GM21717 (cell line): ENCODE measurements at regions not wholly inside any gene's neighbourhood (a gene's known extent, or its start where the extent isn't known, plus 50 kb on each side); places are given as distances from the start of the nearest gene placed in this dataset.

Experiments used
- ATAC-seq: cut with Tn5 transposase; IDR thresholded peaks from one replicate; pipeline ENCODE4 v1.9.1; 2021; ENCODE audit warnings: mild to moderate bottlenecking, moderate library complexity; ENCODE audit not compliant: unreplicated experiment

- ATAC-seq = no peak
Measured at GRCh38 chr18:34590503-34590902, 119.6 kb upstream of the DTNA start.

DNA sequence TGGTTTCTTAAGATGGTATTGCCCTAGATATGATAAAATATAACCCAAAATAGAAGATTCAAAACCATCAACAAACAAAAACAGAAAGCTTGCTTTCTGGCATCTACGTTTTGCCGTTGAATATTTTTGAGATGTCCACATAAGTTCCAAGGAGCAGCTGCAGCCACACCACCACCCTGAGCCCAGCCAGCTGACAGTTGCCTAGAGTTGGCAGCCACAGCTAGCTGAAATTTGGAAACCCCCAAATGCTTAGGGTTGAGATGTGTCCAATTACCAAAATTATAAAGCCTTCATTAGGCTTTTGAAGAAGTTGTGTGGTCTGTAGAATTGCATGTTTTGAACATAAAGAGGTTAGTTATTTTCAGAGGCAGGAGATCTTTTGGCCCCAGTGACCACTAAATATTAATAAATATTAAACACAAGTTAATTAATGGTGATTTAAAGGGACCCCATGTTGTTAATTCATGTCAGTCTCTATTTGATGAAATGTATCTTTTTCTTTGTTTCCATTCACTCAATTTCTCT lies 118.1 kb upstream of the DTNA start:
- no peak for ATAC-seq

DNA sequence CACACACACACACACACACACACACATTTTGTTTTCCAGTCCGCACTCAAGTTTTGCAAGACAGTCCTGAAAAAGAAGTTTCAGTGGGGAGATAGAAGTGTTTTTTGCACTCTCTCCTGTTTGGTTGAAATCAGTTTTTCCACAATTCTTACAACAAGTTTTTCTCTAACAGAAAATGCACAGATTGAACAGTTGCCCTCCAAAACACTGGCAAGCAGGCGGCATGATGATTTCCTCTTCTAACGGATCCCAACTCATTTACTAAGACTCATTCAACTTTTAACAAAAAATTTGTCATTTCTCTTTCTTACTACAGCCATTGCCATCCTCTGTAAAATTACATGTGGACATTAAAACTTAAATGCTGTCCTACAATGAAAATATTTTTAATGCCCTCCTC lies 117.6 kb upstream of the DTNA start:
- ATAC-seq = no peak

DNA sequence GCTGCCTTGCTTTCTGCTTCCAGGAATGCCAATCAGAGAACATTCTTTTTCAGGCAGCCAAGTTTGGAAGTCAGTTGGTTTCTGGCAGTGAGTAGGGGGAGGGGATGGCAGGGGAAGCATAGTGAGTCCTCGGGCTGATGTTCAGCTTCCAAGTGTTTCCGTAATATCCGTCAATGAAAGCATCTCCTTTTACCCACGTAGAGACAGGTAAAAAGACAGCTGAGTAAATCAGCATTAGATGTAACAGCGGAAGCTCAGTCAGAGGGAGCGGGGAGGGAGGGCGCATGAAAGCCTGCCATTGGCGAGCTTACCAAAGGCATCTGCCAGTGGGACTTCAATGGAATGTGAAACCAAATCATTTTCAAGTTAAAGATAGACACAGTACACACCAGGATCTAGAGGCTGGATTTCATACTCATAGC lies 117.1 kb upstream of the DTNA start:
- no peak for ATAC-seq

DNA sequence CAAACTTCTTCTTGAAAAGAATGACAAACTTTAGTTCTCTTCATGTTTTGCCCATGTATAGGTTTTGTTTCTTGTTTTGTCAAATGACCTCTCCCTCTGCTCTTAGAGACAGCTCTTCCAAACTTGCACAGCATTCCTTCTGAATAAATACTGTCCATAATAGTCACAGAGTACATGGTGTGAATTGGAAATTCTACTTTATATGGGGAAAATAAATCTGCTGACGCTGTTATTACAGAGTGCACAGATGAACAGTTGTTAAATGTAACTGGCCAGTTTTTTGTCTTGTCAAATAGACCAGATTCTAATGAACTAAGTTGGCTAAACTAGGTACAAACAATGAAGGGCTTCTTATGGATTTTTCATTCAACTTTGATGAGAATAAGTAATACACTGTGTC lies 115.8 kb upstream of the DTNA start:
- no peak for ATAC-seq

DNA sequence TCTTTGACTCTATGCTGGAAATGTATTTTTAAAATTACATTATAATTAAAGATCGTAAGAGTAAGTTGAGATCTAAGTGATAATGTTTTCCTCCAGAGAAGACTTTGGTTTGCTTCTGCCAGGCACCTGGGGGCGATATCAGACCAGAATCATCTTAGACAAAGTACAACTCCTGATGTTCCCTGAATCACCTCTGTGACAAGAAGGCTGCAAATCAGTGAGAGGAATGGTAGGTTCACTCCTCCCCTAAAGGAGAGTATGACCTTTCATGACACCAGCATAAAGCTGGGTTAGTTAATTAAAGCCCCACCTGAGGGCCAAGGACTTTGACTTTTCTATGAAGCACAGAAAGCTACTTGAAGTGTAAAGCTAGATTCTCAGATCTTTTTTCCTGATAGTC lies 114.4 kb upstream of the DTNA start:
- ATAC-seq = no peak

- no peak for ATAC-seq
Measured at GRCh38 chr18:34598120-34598635, 111.9 kb upstream of the DTNA start.

DNA sequence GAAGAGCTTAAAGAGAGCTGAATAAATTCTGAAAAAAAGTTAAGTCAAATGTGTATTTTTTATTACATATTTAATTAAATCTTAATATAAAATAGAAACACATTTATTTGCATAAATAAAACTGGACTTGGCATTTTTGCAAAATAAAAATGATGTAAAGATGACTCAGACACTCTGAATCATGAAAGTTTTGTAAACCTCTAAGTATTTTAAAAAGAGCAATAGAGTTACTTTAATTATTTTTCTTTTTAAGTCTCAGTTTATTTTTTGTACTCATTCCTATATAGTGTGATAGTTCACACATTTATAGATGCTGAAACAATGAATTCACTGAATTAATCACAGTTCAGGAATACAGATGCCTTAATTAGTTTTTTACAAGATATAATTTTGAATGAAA lies 109.9 kb upstream of the DTNA start:
- no peak for ATAC-seq

DNA sequence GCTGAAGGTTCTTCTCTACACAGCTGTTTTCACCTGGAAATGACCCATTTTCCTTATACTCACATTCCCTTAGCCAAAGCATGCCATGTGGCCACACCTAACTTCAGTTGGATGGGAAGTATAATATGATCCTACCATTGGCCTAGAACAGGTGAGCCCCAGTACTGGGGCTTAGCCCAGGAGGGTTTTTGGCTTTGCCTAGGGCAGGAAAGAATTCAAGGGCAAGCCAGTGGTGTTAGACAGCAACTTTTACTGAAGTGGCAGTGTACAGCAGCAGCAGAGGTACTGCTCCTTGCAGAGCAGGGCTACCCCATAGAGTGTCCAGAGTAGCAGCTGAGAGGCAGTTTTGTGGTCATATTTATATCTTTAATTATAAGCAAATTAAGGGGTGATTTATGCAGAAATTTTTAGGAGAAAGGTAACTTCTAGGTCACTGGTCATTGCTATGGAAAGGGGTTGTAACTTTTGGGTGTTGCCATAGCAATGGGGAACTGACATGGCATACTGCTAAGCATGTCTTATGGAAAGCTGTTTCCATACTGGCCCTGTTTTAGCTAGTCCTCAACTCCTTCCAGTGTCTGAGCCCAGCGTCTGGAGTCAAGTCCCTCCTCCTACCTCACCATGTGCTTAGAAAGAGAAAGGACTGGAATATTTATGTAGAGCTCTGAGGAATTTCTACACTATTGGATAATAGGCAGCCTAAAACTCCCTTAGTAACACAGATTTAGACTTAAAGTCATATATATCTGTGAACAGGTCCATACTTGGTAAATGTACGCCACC lies 109.0 kb upstream of the DTNA start:
- no peak for ATAC-seq

DNA sequence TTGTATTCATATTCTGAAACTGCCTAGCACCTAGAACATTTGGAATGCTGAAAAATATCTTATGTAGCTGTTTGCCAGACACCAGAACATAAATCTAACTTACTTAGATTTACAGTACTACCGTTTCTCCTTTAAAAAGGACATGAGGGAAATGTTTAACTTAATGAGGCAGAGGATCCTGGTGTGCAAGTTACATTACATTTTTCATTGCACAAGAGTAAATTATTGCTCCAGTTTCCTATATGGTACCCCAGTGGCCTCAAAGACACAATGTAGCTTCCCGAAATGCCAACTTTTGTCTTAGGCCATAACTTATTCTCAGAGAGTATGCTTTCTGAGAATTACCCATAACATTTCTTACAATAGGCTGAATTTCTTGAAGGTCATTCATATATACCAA lies 105.5 kb upstream of the DTNA start:
- ATAC-seq = no peak

- no peak for ATAC-seq
Measured at GRCh38 chr18:34606851-34607250, 103.2 kb upstream of the DTNA start.

DNA sequence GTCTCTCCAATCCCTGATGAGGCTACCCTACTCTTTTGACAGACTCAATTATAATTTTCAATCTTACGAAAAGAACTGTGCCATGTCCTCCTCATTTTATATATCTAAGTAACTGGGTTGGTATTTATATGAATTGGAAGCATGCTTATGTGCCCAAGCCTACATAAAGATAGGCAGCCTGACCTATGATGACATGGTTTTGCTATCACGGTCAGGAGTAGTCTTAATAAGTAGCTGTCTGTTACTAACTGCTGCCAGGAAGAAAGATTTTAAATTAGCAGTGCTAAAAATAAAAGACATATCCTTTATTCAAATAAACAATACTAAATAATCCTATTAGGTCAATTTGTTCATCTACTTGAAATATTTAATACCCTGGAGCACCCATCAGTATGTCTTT lies 102.0 kb upstream of the DTNA start:
- ATAC-seq = no peak

GRCh38 chr18:34609986-34610648 lies 100.0 kb upstream of the DTNA start:
- ATAC-seq = no peak

GRCh38 chr18:34611904-34612303 lies 98.2 kb upstream of the DTNA start:
- ATAC-seq = no peak

- ATAC-seq = no peak
Measured at GRCh38 chr18:34620258-34620861, 89.7 kb upstream of the DTNA start.

GRCh38 chr18:34623557-34623956 lies 86.5 kb upstream of the DTNA start:
- ATAC-seq = no peak

DNA sequence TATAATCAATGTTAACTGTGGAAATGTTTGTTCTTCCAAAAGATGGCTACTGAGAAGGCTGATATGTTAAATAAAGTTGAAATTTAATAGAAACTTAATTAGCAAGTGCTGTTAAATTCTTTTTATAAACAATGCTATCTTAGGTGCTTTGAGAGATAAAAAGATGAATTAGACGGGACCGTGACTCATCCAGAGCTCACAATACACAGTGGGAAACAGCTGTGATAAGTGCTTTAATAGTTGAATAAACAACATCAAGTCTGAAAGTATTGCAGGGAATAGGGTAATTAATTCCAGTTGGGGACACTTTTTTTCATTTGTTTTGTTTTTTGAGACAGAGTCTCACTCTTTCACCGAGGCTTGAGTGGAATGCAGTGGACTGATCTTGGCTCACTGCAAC lies 85.5 kb upstream of the DTNA start:
- ATAC-seq = no peak

- ATAC-seq = no peak
Measured at GRCh38 chr18:34626404-34627136, 83.5 kb upstream of the DTNA start.

- no peak for ATAC-seq
Measured at GRCh38 chr18:34627137-34627920, 82.8 kb upstream of the DTNA start.
